ENCODE measurements at regions not wholly inside any gene's neighbourhood (a gene's known extent, or its start where the extent isn't known, plus 50 kb on each side); places are given as distances from the start of the nearest gene placed in this dataset.

GRCh38 chr3:18238332-18238731 lies 186.8 kb downstream of the SATB1 start:
- no peak for TF ChIP-seq CTCF (IDR thresholded peaks at IDR 0.05)
- TF ChIP-seq POLR2A (IDR thresholded peaks at IDR 0.05): no peak
- TF ChIP-seq EP300 (IDR thresholded peaks at IDR 0.05): no peak

Data from ovary (tissue), 3 donors.